T-cell (primary cell): ENCODE measurements at regions not wholly inside any gene's neighbourhood (a gene's known extent, or its start where the extent isn't known, plus 50 kb on each side); places are given as distances from the start of the nearest gene placed in this dataset.

Experiments used
- ATAC-seq, 4 experiments: fragments of 200-7000 bp in 3 of 4; fragments of 150-1000 bp in 1 of 4; cut with Tn5 transposase; replicated peaks in 1 of 4; 1 replicate in 3 of 4; 2 replicates in 1 of 4; pipeline ENCODE4 v1.10.0; 2021; ENCODE audit warnings: moderate library complexity in 3 of 4, mild to moderate bottlenecking in 2 of 4, moderate number of reproducible peaks in 1 of 4
- CTCF ChIA-PET, 2 donors: fragments of 300-600 bp; sonication (Branson Sonifier 250); formaldehyde crosslinking; loops; one replicate each; lab custom pipeline; 2022; ENCODE audit warnings: antibody characterized with exemption in 2 of 2; lab: Charles Lee
- POLR2A ChIA-PET, 2 donors: fragments of 300-600 bp; sonication (Branson Sonifier 250); formaldehyde crosslinking; loops; one replicate each; lab custom pipeline; 2022; ENCODE audit warnings: antibody characterized with exemption in 2 of 2; lab: Charles Lee
- DNase-seq, 35 experiments: peaks; one replicate each; pipeline versions ENCODE4 v3.0.0 to v3.0.0-alpha.2; 2013 to 2023
- H3K27ac ChIP-seq: one replicate; pipeline ENCODE4 v1.5.1; 2013; ENCODE audit warnings: low read length
- H3K27me3 ChIP-seq, 2 experiments: replicated peaks in 1 of 2; 1 replicate in 1 of 2; 2 replicates in 1 of 2; pipeline versions ENCODE4 v1.6.1 to v1.7.0; 2013; ENCODE audit warnings: low read length in 1 of 2, mixed read lengths in 1 of 2; ENCODE audit not compliant: control insufficient read depth in 2 of 2, insufficient read depth in 2 of 2; ENCODE audit errors: extremely low read depth in 1 of 2
- H3K36me3 ChIP-seq, 2 donors: 1 replicate in 1 of 2; 2 replicates in 1 of 2; pipeline versions ENCODE4 v1.6.1 to v1.7.0; 2013; ENCODE audit warnings: low read length in 1 of 2; ENCODE audit not compliant: control insufficient read depth in 2 of 2, insufficient read depth in 1 of 2; ENCODE audit errors: extremely low read depth in 1 of 2
- H3K4me1 ChIP-seq, 2 experiments: 1 replicate in 1 of 2; 2 replicates in 1 of 2; pipeline versions ENCODE4 v1.6.1 to v1.7.0; 2013; ENCODE audit warnings: low read length in 2 of 2, mixed read lengths in 1 of 2; ENCODE audit not compliant: insufficient read depth in 2 of 2, control insufficient read depth in 1 of 2; ENCODE audit errors: extremely low read depth in 1 of 2
- H3K4me3 ChIP-seq, 2 donors: 1 replicate in 1 of 2; 2 replicates in 1 of 2; pipeline versions ENCODE4 v1.5.1 to v1.7.0; 2013; ENCODE audit warnings: mild to moderate bottlenecking in 2 of 2, low read length in 1 of 2, moderate library complexity in 1 of 2; ENCODE audit not compliant: control insufficient read depth in 1 of 2; ENCODE audit errors: extremely low read depth in 1 of 2
- H3K9me3 ChIP-seq: 2 replicates; pipeline ENCODE4 v1.7.0; 2013
- H3K27ac Mint-ChIP-seq, 2 donors: one replicate each; pipeline ENCODE4 v1.8.0; 2020 to 2021; ENCODE audit warnings: mild to moderate bottlenecking in 2 of 2, mixed read lengths in 2 of 2
- H3K27me3 Mint-ChIP-seq, 2 donors: one replicate each; pipeline ENCODE4 v1.8.0; 2021 to 2022; ENCODE audit warnings: mixed read lengths in 2 of 2
- H3K36me3 Mint-ChIP-seq: one replicate; pipeline ENCODE4 v1.8.0; 2021; ENCODE audit warnings: mixed read lengths
- H3K4me1 Mint-ChIP-seq, 3 donors: one replicate each; pipeline ENCODE4 v1.8.0; 2020 to 2022; ENCODE audit warnings: mixed read lengths in 3 of 3, mild to moderate bottlenecking in 1 of 3
- H3K4me3 Mint-ChIP-seq, 3 donors: one replicate each; pipeline ENCODE4 v1.8.0; 2020 to 2022; ENCODE audit warnings: mild to moderate bottlenecking in 3 of 3, mixed read lengths in 3 of 3, moderate library complexity in 3 of 3
- H3K9me3 Mint-ChIP-seq, 3 donors: one replicate each; pipeline ENCODE4 v1.8.0; 2020 to 2022; ENCODE audit warnings: mixed read lengths in 3 of 3
- WGBS: methylation state at CpG from one replicate; pipeline ENCODE4 v1.1.5; 2013; ENCODE audit warnings: missing lambda C conversion rate; ENCODE audit not compliant: insufficient coverage; 5-methylcytosine and 5-hydroxymethylcytosine counted together

GRCh38 chr4:111208970-111209369 is 586.1 kb upstream of the PITX2 start:
- CTCF ChIA-PET: no interaction called here
- Histone ChIP-seq H3K4me3 (no peak overlapping the region), H3K36me3 (no peaks in the 10 kb centered on the region), H3K4me1 (no peaks in the 10 kb centered on the region), H3K27me3 (no peaks in the 10 kb centered on the region), H3K9me3 (no peaks in the 10 kb centered on the region), H3K27ac (no peak overlapping the region)
- no peak for ATAC-seq
- no peaks in the 10 kb centered on the region for H3K36me3 Mint-ChIP-seq
- POLR2A ChIA-PET: no interaction called here
- H3K4me1 Mint-ChIP-seq: no peaks in the 10 kb centered on the region
- no CpG with 5 or more reads among the region's 6 CpGs for WGBS
- no peak overlapping the region for H3K4me3 Mint-ChIP-seq
- H3K9me3 Mint-ChIP-seq: peaks cover 3 to 11% (median 6%) of the 10 kb centered on the region in 3 donors
- no peak overlapping the region for H3K27ac Mint-ChIP-seq
- H3K27me3 Mint-ChIP-seq: no peaks in the 10 kb centered on the region
- DNase-seq: no peak

- no peak for DNase-seq
- POLR2A ChIA-PET: no interaction called here
- 33% methylated on average over 2 of the region's 2 CpGs for WGBS
Observed at GRCh38 chr4:111209706-111210105, 586.8 kb upstream of the PITX2 start.

GRCh38 chr4:111210595-111210994 is 587.7 kb upstream of the PITX2 start:
- Histone ChIP-seq H3K9me3 (no peaks in the 10 kb centered on the region), H3K36me3 (no peaks in the 10 kb centered on the region), H3K27ac (no peak overlapping the region), H3K4me3 (no peak overlapping the region), H3K4me1 (no peaks in the 10 kb centered on the region), H3K27me3 (no peaks in the 10 kb centered on the region)
- CTCF ChIA-PET: no interaction called here
- DNase-seq: no peak
- 80% methylated on average over 5 of the region's 7 CpGs for WGBS
- peaks cover 5 to 10% (median 6%) of the 10 kb centered on the region in 3 donors for H3K9me3 Mint-ChIP-seq
- H3K4me1 Mint-ChIP-seq: no peaks in the 10 kb centered on the region
- no peak overlapping the region for H3K27ac Mint-ChIP-seq
- H3K36me3 Mint-ChIP-seq: no peaks in the 10 kb centered on the region
- H3K4me3 Mint-ChIP-seq: no peak overlapping the region
- no peak for ATAC-seq
- H3K27me3 Mint-ChIP-seq: no peaks in the 10 kb centered on the region
- POLR2A ChIA-PET: no interaction called here

More at GRCh38 chr4:111209706-111210105, 586.8 kb upstream of the PITX2 start:
- H3K4me1 ChIP-seq: no peaks in the 10 kb centered on the region
- Mint-ChIP-seq H3K27ac (no peak overlapping the region), H3K4me1 (no peaks in the 10 kb centered on the region), H3K4me3 (no peak overlapping the region), H3K36me3 (no peaks in the 10 kb centered on the region), H3K9me3 (peaks cover 5 to 10% (median 8%) of the 10 kb centered on the region in 3 donors), H3K27me3 (no peaks in the 10 kb centered on the region)
- H3K27ac ChIP-seq: no peak overlapping the region
- H3K27me3 ChIP-seq: no peaks in the 10 kb centered on the region
- H3K36me3 ChIP-seq: no peaks in the 10 kb centered on the region
- CTCF ChIA-PET: no interaction called here
- H3K4me3 ChIP-seq: no peak overlapping the region
- no peaks in the 10 kb centered on the region for H3K9me3 ChIP-seq
- no peak for ATAC-seq

- H3K4me1 ChIP-seq: no peaks in the 10 kb centered on the region
- Mint-ChIP-seq H3K4me1 (no peaks in the 10 kb centered on the region), H3K9me3 (peaks cover 2 to 10% (median 4%) of the 10 kb centered on the region in 3 donors), H3K27ac (no peak overlapping the region), H3K36me3 (no peaks in the 10 kb centered on the region), H3K27me3 (no peaks in the 10 kb centered on the region), H3K4me3 (no peak overlapping the region)
- H3K27ac ChIP-seq: no peak overlapping the region
- POLR2A ChIA-PET: no interaction called here
- no peaks in the 10 kb centered on the region for H3K9me3 ChIP-seq
- WGBS: 75% methylated on average over 1 of the region's 4 CpGs
- no peaks in the 10 kb centered on the region for H3K27me3 ChIP-seq
- CTCF ChIA-PET: no interaction called here
- no peaks in the 10 kb centered on the region for H3K36me3 ChIP-seq
- no peak overlapping the region for H3K4me3 ChIP-seq
- no peak for DNase-seq
- ATAC-seq: no peak
Observed at GRCh38 chr4:111213531-111213930, 590.7 kb upstream of the PITX2 start.

- H3K9me3 Mint-ChIP-seq: peaks cover 2 to 10% (median 7%) of the 10 kb centered on the region in 3 donors
- Histone ChIP-seq H3K4me3 (no peak overlapping the region), H3K27me3 (no peaks in the 10 kb centered on the region), H3K36me3 (no peaks in the 10 kb centered on the region), H3K9me3 (no peaks in the 10 kb centered on the region), H3K27ac (no peak overlapping the region), H3K4me1 (no peaks in the 10 kb centered on the region)
- H3K4me3 Mint-ChIP-seq: no peak overlapping the region
- H3K36me3 Mint-ChIP-seq: no peaks in the 10 kb centered on the region
- ChIA-PET CTCF (no interaction called here), POLR2A (no interaction called here)
- DNase-seq: no peak
- no peak for ATAC-seq
- no CpG with 5 or more reads among the region's 1 CpG for WGBS
- no peaks in the 10 kb centered on the region for H3K4me1 Mint-ChIP-seq
- H3K27ac Mint-ChIP-seq: no peak overlapping the region
- H3K27me3 Mint-ChIP-seq: no peaks in the 10 kb centered on the region
Observed at GRCh38 chr4:111214371-111214770, 591.5 kb upstream of the PITX2 start.

- no peak overlapping the region for H3K4me3 Mint-ChIP-seq
- H3K4me3 ChIP-seq: no peak overlapping the region
- DNase-seq (no peak), ATAC-seq (no peak)
- no peaks in the 10 kb centered on the region for H3K36me3 ChIP-seq
- ChIA-PET POLR2A (no interaction called here), CTCF (no interaction called here)
- H3K9me3 ChIP-seq: no peaks in the 10 kb centered on the region
- H3K4me1 Mint-ChIP-seq: no peaks in the 10 kb centered on the region
- no peaks in the 10 kb centered on the region for H3K27me3 ChIP-seq
- H3K36me3 Mint-ChIP-seq: no peaks in the 10 kb centered on the region
- no peaks in the 10 kb centered on the region for H3K4me1 ChIP-seq
- no peaks in the 10 kb centered on the region for H3K27me3 Mint-ChIP-seq
- H3K9me3 Mint-ChIP-seq: peaks cover 2 to 10% (median 7%) of the 10 kb centered on the region in 3 donors
- no peak overlapping the region for H3K27ac ChIP-seq
- no peak overlapping the region for H3K27ac Mint-ChIP-seq
Observed at GRCh38 chr4:111215755-111216154, 592.9 kb upstream of the PITX2 start.

- Histone ChIP-seq H3K36me3 (no peaks in the 10 kb centered on the region), H3K27ac (no peak overlapping the region), H3K4me3 (no peak overlapping the region), H3K9me3 (no peaks in the 10 kb centered on the region), H3K27me3 (no peaks in the 10 kb centered on the region), H3K4me1 (no peaks in the 10 kb centered on the region)
- Mint-ChIP-seq H3K27me3 (no peaks in the 10 kb centered on the region), H3K36me3 (no peaks in the 10 kb centered on the region), H3K4me1 (no peaks in the 10 kb centered on the region), H3K9me3 (peaks cover 4 to 10% (median 7%) of the 10 kb centered on the region in 3 donors), H3K4me3 (no peak overlapping the region), H3K27ac (no peak overlapping the region)
- DNase-seq: no peak
- POLR2A ChIA-PET: no interaction called here
- CTCF ChIA-PET: interaction anchor here in 1 of 2 donors (0.5 kb wide), 1 partner anchor 17 kb away, joined by 10 read pairs; no protein-coding TSS in a partner anchor
- ATAC-seq: no peak
Observed at GRCh38 chr4:111216791-111217190, 593.9 kb upstream of the PITX2 start.
